HL-60/S4 treated with retinoic acid at 250 ng/mL for 4 days and 3 days (cell line): ENCODE measurements at regions not wholly inside any gene's neighbourhood (a gene's known extent, or its start where the extent isn't known, plus 50 kb on each side); places are given as distances from the start of the nearest gene placed in this dataset.
"Not testable (repeated sequence)": the region's sequence is repeated elsewhere in the genome, so short reads cannot be mapped to it uniquely, and the experiment has no call there.

Experiments used
- in situ Hi-C: fragments of 300-500 bp; cut with MboI; formaldehyde crosslinking; loops from 2 replicates; pipeline ENCODE4 v1.7.0; 2022; ENCODE audit warnings: low sequenced_read_pairs

GRCh38 chr17:21470422-21470821 lies 94.3 kb downstream of the KCNJ12 start:
- in situ Hi-C loops: loop anchor here (25.0 kb wide), 1 partner anchor 333 kb away; the partner anchor contains the start of gene DHRS7B

GRCh38 chr17:21470861-21471260 lies 94.7 kb downstream of the KCNJ12 start:
- in situ Hi-C loops: loop anchor here (25.0 kb wide), 1 partner anchor 334 kb away; the partner anchor contains the start of gene DHRS7B

- in situ Hi-C loops: loop anchor here (25.0 kb wide), 1 partner anchor 338 kb away; the partner anchor contains the start of gene DHRS7B
Measured at GRCh38 chr17:21474815-21475214, 98.7 kb downstream of the KCNJ12 start.

- in situ Hi-C loops: no loop called here
Measured at GRCh38 chr17:21475571-21475970, 99.4 kb downstream of the KCNJ12 start.

GRCh38 chr17:21476867-21477266 lies 100.7 kb downstream of the KCNJ12 start:
- in situ Hi-C loops: no loop called here

- in situ Hi-C loops: no loop called here
Measured at GRCh38 chr17:21482189-21482865, 106.2 kb downstream of the KCNJ12 start.

- in situ Hi-C loops: not testable (repeated sequence)
Measured at GRCh38 chr17:21488043-21488442, 111.9 kb downstream of the KCNJ12 start.

- in situ Hi-C loops: no loop called here
Measured at GRCh38 chr17:21493993-21494392, 117.8 kb downstream of the KCNJ12 start.

GRCh38 chr17:21495281-21495680 lies 119.1 kb downstream of the KCNJ12 start:
- in situ Hi-C loops: no loop called here

GRCh38 chr17:21500064-21500463 lies 123.9 kb downstream of the KCNJ12 start:
- in situ Hi-C loops: loop anchor here (25.0 kb wide), 1 partner anchor 238 kb away; the partner anchor contains the start of gene NATD1

GRCh38 chr17:21501927-21502700 lies 126.0 kb downstream of the KCNJ12 start:
- in situ Hi-C loops: loop anchor here (25.0 kb wide), 1 partner anchor 240 kb away; the partner anchor contains the start of gene NATD1

- in situ Hi-C loops: loop anchor here (25.0 kb wide), 1 partner anchor 244 kb away; the partner anchor contains the start of gene NATD1
Measured at GRCh38 chr17:21505819-21506815, 130.0 kb downstream of the KCNJ12 start.

GRCh38 chr17:21507806-21508205 lies 131.6 kb downstream of the KCNJ12 start:
- in situ Hi-C loops: loop anchor here (25.0 kb wide), 1 partner anchor 246 kb away; the partner anchor contains the start of gene NATD1

GRCh38 chr17:21508211-21508610 lies 132.1 kb downstream of the KCNJ12 start:
- in situ Hi-C loops: loop anchor here (25.0 kb wide), 1 partner anchor 246 kb away; the partner anchor contains the start of gene NATD1

GRCh38 chr17:21509356-21509755 lies 133.2 kb downstream of the KCNJ12 start:
- in situ Hi-C loops: loop anchor here (25.0 kb wide), 1 partner anchor 247 kb away; the partner anchor contains the start of gene NATD1

GRCh38 chr17:21510686-21511362 lies 134.7 kb downstream of the KCNJ12 start:
- in situ Hi-C loops: loop anchor here (25.0 kb wide), 1 partner anchor 249 kb away; the partner anchor contains the start of gene NATD1

- in situ Hi-C loops: loop anchor here (25.0 kb wide), 1 partner anchor 249 kb away; the partner anchor contains the start of gene NATD1
Measured at GRCh38 chr17:21511363-21512195, 135.4 kb downstream of the KCNJ12 start.

GRCh38 chr17:21512307-21513011 lies 136.3 kb downstream of the KCNJ12 start:
- in situ Hi-C loops: loop anchor here (25.0 kb wide), 1 partner anchor 250 kb away; the partner anchor contains the start of gene NATD1
